DND-41 (cell line): ENCODE measurements at regions not wholly inside any gene's neighbourhood (a gene's known extent, or its start where the extent isn't known, plus 50 kb on each side); places are given as distances from the start of the nearest gene placed in this dataset.

Experiments
- ATAC-seq: fragments of 200-7000 bp; cut with Tn5 transposase; 3 replicates; pipeline ENCODE4 v1.9.1; 2021; ENCODE audit warnings: low read depth; ENCODE audit not compliant: insufficient read depth
- DNase-seq: peaks from one replicate; pipeline ENCODE4 v3.0.0-alpha.2; 2020
- H2AFZ ChIP-seq: 2 replicates; pipeline ENCODE4 v1.6.0; 2012; ENCODE audit warnings: low read depth, low read length
- H3K27ac ChIP-seq: 2 replicates; pipeline ENCODE4 v1.5.1; 2012; ENCODE audit warnings: low read length, inconsistent platforms
- H3K27me3 ChIP-seq: fragments of 200-600 bp; sonication (generic); 2 replicates; pipeline ENCODE4 v1.6.0; 2012; ENCODE audit warnings: low read length, mild to moderate bottlenecking, inconsistent platforms; ENCODE audit not compliant: insufficient read depth, poor library complexity
- H3K36me3 ChIP-seq: 2 replicates; pipeline ENCODE4 v1.5.1; 2012; ENCODE audit warnings: low read length, inconsistent platforms; ENCODE audit not compliant: insufficient read depth
- H3K4me1 ChIP-seq: 2 replicates; pipeline ENCODE4 v1.5.1; 2012; ENCODE audit warnings: mild to moderate bottlenecking, low read length; ENCODE audit not compliant: insufficient read depth
- H3K4me2 ChIP-seq: 2 replicates; pipeline ENCODE4 v1.6.0; 2012; ENCODE audit warnings: mild to moderate bottlenecking, moderate library complexity, low read length, inconsistent platforms; ENCODE audit not compliant: insufficient read depth
- H3K4me3 ChIP-seq, 2 experiments: fragments of 200-600 bp in 1 of 2; shearing (Covaris generic) in 1 of 2; 2 replicates each; pipeline ENCODE4 v1.5.1; 2012 to 2016; ENCODE audit warnings: inconsistent platforms in 2 of 2, low read length in 2 of 2, mild to moderate bottlenecking in 2 of 2, low read depth in 1 of 2, moderate library complexity in 1 of 2
- H3K79me2 ChIP-seq: 2 replicates; pipeline ENCODE4 v1.6.0; 2012; ENCODE audit warnings: low read length, inconsistent platforms; ENCODE audit not compliant: insufficient read depth
- H3K9ac ChIP-seq: 2 replicates; pipeline ENCODE4 v1.6.0; 2012; ENCODE audit warnings: low read depth, mild to moderate bottlenecking, inconsistent platforms, low read length, moderate library complexity
- H3K9me3 ChIP-seq: 2 replicates; pipeline ENCODE4 v1.5.1; 2012; ENCODE audit warnings: low read length, moderate library complexity, mild to moderate bottlenecking, inconsistent platforms; ENCODE audit not compliant: insufficient read depth, severe bottlenecking
- H4K20me1 ChIP-seq: 2 replicates; pipeline ENCODE4 v1.6.0; 2012; ENCODE audit warnings: low read length; ENCODE audit not compliant: insufficient read depth
- EZH2 ChIP-seq: IDR thresholded peaks from 3 replicates; pipeline ENCODE4 v1.6.1; 2012; ENCODE audit warnings: borderline replicate concordance, low read depth, mild to moderate bottlenecking, moderate library complexity, low read length, inconsistent platforms; ENCODE audit not compliant: severe bottlenecking
- TF ChIP-seq, protein P1 (sequence below): IDR thresholded peaks from 2 replicates; pipeline ENCODE4 v1.5.1; 2012; ENCODE audit warnings: borderline replicate concordance, low read length, moderate library complexity, mild to moderate bottlenecking; ENCODE audit not compliant: poor library complexity, severe bottlenecking; ENCODE audit errors: extremely low read depth

DNA sequence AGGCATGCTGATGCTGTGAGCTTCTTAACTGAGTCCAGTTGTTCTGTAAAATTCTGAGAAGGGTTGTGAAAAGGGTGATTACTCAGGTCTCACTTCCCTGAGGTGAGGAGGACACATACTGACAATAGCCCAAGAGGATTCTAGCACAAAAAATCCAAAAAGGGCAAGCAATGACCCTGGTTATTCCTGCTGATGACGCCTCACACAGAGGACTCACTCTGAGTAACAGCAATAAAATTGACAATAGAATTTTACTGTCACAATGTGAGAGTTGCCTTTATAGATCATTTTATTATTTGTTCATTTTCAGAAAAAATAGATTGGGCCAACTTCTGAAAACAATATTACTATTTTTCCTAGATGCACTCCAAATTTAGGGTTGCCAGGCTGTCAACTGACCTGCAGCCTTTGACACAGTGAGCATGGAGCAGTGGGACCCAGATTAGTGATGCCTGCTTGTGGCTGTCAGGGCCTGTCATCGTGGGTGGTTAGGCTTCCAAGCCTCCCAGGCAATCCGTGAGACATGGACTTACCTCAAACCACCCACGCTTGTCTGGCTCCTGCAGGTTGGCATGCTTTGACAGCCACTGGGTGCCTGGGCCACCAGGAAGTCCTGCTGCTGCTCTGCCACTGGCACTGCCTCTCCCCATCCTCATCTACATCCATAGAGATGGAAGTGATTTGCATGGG is 396.0 kb upstream of the THBS1 start:
- ATAC-seq, result no peak
- Histone ChIP-seq H3K4me3 (no peak overlapping the region), H3K79me2 (no peaks in the 10 kb centered on the region), H3K9ac (no peak overlapping the region), H4K20me1 (no peaks in the 10 kb centered on the region), H3K4me2 (no peak overlapping the region), H3K4me1 (no peaks in the 10 kb centered on the region), H3K9me3 (no peaks in the 10 kb centered on the region), H3K27me3 (peaks cover 10% of the 10 kb centered on the region), H2AFZ (no peak overlapping the region), H3K27ac (no peak overlapping the region), H3K36me3 (no peaks in the 10 kb centered on the region)
- no peak for DNase-seq
- TF ChIP-seq, protein P1, sequence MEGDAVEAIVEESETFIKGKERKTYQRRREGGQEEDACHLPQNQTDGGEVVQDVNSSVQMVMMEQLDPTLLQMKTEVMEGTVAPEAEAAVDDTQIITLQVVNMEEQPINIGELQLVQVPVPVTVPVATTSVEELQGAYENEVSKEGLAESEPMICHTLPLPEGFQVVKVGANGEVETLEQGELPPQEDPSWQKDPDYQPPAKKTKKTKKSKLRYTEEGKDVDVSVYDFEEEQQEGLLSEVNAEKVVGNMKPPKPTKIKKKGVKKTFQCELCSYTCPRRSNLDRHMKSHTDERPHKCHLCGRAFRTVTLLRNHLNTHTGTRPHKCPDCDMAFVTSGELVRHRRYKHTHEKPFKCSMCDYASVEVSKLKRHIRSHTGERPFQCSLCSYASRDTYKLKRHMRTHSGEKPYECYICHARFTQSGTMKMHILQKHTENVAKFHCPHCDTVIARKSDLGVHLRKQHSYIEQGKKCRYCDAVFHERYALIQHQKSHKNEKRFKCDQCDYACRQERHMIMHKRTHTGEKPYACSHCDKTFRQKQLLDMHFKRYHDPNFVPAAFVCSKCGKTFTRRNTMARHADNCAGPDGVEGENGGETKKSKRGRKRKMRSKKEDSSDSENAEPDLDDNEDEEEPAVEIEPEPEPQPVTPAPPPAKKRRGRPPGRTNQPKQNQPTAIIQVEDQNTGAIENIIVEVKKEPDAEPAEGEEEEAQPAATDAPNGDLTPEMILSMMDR, result no peak
- no peak for TF ChIP-seq EZH2

DNA sequence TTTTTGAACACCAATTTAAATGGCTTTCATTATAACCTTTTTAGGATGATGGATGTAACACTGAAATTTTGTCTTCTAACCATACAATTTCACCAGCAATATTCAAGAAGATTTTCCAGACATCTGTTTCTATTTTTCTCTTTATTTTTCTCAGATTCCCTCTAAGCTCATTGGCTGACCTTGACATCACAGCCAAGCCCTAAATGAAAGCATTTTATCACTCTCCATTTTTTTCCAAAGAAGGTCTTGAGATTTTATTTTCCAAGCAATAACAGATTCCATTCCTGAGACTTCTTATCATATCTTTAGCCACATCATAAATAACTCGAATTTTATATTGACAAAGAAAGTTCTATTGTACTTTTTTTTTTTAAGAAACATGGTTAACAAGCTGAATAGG is 392.6 kb upstream of the THBS1 start:
- H3K36me3 ChIP-seq, result no peaks in the 10 kb centered on the region
- H3K9ac ChIP-seq, result no peak overlapping the region
- H3K27ac ChIP-seq, result no peak overlapping the region
- H3K4me1 ChIP-seq, result no peaks in the 10 kb centered on the region
- TF ChIP-seq, protein P1, result no peak
- no peak for TF ChIP-seq EZH2
- peaks cover 2% of the 10 kb centered on the region for H3K27me3 ChIP-seq
- ATAC-seq (no peak), DNase-seq (no peak)
- H3K4me2 ChIP-seq, result no peak overlapping the region
- no peak overlapping the region for H2AFZ ChIP-seq
- H3K9me3 ChIP-seq, result no peaks in the 10 kb centered on the region
- H3K4me3 ChIP-seq, result no peak overlapping the region
- no peaks in the 10 kb centered on the region for H3K79me2 ChIP-seq
- H4K20me1 ChIP-seq, result no peaks in the 10 kb centered on the region

DNA sequence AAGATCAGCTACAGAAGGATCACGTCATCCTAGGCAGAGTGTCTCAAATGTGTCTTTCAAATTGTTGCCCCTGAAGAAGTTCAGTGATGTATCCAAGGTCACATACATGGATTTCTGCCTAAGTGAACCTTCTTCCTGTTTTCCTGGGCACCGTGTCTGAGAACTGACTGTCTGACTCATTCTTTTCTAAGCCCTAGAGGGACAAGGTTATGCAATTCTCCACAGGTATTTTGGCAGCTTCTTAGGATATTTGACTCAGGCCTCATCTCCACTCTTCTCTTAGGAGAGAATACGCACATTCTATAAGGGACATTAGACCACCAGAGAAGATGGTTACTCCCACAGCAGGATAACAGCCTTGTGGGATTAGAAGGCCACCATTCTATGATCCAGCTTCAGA is 391.9 kb upstream of the THBS1 start:
- Histone ChIP-seq H3K79me2 (no peaks in the 10 kb centered on the region), H3K36me3 (no peaks in the 10 kb centered on the region), H3K9ac (no peak overlapping the region), H3K9me3 (no peaks in the 10 kb centered on the region), H3K4me2 (no peak overlapping the region), H3K4me3 (no peak overlapping the region), H3K27ac (no peak overlapping the region), H4K20me1 (no peaks in the 10 kb centered on the region), H3K4me1 (no peaks in the 10 kb centered on the region), H3K27me3 (no peaks in the 10 kb centered on the region), H2AFZ (no peak overlapping the region)
- TF ChIP-seq, protein P1, result no peak
- TF ChIP-seq EZH2, result no peak
- DNase-seq (no peak), ATAC-seq (no peak)
